HEK293 (cell line): ENCODE measurements at regions not wholly inside any gene's neighbourhood (a gene's known extent, or its start where the extent isn't known, plus 50 kb on each side); places are given as distances from the start of the nearest gene placed in this dataset.

Source experiments
- CTCF ChIP-seq: fragments of 450-650 bp; formaldehyde crosslinking; IDR thresholded peaks from 2 replicates; pipeline ENCODE4 v1.5.1; 2016; ENCODE audit warnings: missing biosample characterization, missing genetic modification characterization
- IKZF3 ChIP-seq: fragments of 450-650 bp; IDR thresholded peaks from 2 replicates; pipeline ENCODE4 v1.5.0; 2018; ENCODE audit warnings: missing biosample characterization, mild to moderate bottlenecking, missing genetic modification characterization, moderate library complexity
- PRDM1 ChIP-seq: fragments of 450-650 bp; formaldehyde crosslinking; IDR thresholded peaks from 2 replicates; pipeline ENCODE4; 2016; ENCODE audit warnings: missing biosample characterization, missing genetic modification characterization
- REST ChIP-seq: fragments of 450-650 bp; formaldehyde crosslinking; IDR thresholded peaks from 2 replicates; pipeline ENCODE4 v1.5.1; 2016; ENCODE audit warnings: missing biosample characterization, missing genetic modification characterization
- SP2 ChIP-seq: fragments of 450-650 bp; formaldehyde crosslinking; IDR thresholded peaks from 2 replicates; pipeline ENCODE4 v1.5.1; 2016; ENCODE audit warnings: missing biosample characterization, missing genetic modification characterization
- ZBTB11 ChIP-seq: fragments of 450-650 bp; formaldehyde crosslinking; conservative IDR thresholded peaks from 2 replicates; pipeline ENCODE4 v1.5.1; 2016; ENCODE audit warnings: low read depth, missing biosample characterization, missing genetic modification characterization
- ZBTB26 ChIP-seq: fragments of 450-650 bp; formaldehyde crosslinking; optimal IDR thresholded peaks from 2 replicates; pipeline ENCODE3; 2016; ENCODE audit warnings: missing biosample characterization, mild to moderate bottlenecking, missing genetic modification characterization
- ZNF148 ChIP-seq: fragments of 450-650 bp; formaldehyde crosslinking; IDR thresholded peaks from 2 replicates; pipeline ENCODE4 v1.5.0; 2017; ENCODE audit warnings: missing biosample characterization, missing genetic modification characterization, borderline replicate concordance
- ZNF24 ChIP-seq: fragments of 450-650 bp; formaldehyde crosslinking; IDR thresholded peaks from 2 replicates; pipeline ENCODE4 v1.5.1; 2016; ENCODE audit warnings: missing biosample characterization, missing genetic modification characterization
- ZNF398 ChIP-seq: fragments of 450-650 bp; formaldehyde crosslinking; IDR thresholded peaks from 2 replicates; pipeline ENCODE4 v1.5.1; 2017; ENCODE audit warnings: missing biosample characterization, missing genetic modification characterization
- ZNF518A ChIP-seq: fragments of 450-650 bp; formaldehyde crosslinking; conservative IDR thresholded peaks from 2 replicates; pipeline ENCODE4 v1.5.1; 2016; ENCODE audit warnings: low read depth, missing biosample characterization, missing genetic modification characterization
- ZNF610 ChIP-seq: fragments of 450-650 bp; formaldehyde crosslinking; IDR thresholded peaks from 2 replicates; pipeline ENCODE4 v1.5.1; 2016; ENCODE audit warnings: missing biosample characterization, missing genetic modification characterization, borderline replicate concordance
- ZNF629 ChIP-seq: fragments of 450-650 bp; formaldehyde crosslinking; IDR thresholded peaks from 2 replicates; pipeline ENCODE4 v1.5.1; 2017; ENCODE audit warnings: missing biosample characterization, missing genetic modification characterization
- ZNF792 ChIP-seq: fragments of 450-650 bp; formaldehyde crosslinking; IDR thresholded peaks from 2 replicates; pipeline ENCODE4 v1.5.1; 2016; ENCODE audit warnings: missing biosample characterization, missing genetic modification characterization

- TF ChIP-seq CTCF (tag by site-specific recombination) = no peak
- no peak for TF ChIP-seq ZBTB11 (tag by site-specific recombination)
- TF ChIP-seq REST (tag by site-specific recombination) = no peak
- no peak for TF ChIP-seq ZNF610 (tag by site-specific recombination)
- TF ChIP-seq ZBTB26 = no peak
- no peak for TF ChIP-seq PRDM1
- no peak for TF ChIP-seq ZNF518A (tag by site-specific recombination)
- TF ChIP-seq ZNF148 (tag by site-specific recombination) = no peak
- TF ChIP-seq IKZF3 = no peak
- TF ChIP-seq ZNF792 (tag by site-specific recombination) = no peak
- TF ChIP-seq ZNF24 (tag by site-specific recombination) = no peak
- no peak for TF ChIP-seq ZNF629 (tag by site-specific recombination)
- no peak for TF ChIP-seq ZNF398 (tag by site-specific recombination)
- no peak for TF ChIP-seq SP2 (tag by site-specific recombination)
Measured at GRCh38 chr17:12222392-12222791, 201.7 kb downstream of the MAP2K4 start.
